GM21447 (cell line): ENCODE measurements at regions not wholly inside any gene's neighbourhood (a gene's known extent, or its start where the extent isn't known, plus 50 kb on each side); places are given as distances from the start of the nearest gene placed in this dataset.

ENCODE experiments used
- ATAC-seq: cut with Tn5 transposase; IDR thresholded peaks from one replicate; pipeline ENCODE4 v1.9.1; 2021; ENCODE audit not compliant: unreplicated experiment

- ATAC-seq = no peak
Measured at GRCh38 chr9:18137815-18138214, 336.1 kb upstream of the ADAMTSL1 start.

DNA sequence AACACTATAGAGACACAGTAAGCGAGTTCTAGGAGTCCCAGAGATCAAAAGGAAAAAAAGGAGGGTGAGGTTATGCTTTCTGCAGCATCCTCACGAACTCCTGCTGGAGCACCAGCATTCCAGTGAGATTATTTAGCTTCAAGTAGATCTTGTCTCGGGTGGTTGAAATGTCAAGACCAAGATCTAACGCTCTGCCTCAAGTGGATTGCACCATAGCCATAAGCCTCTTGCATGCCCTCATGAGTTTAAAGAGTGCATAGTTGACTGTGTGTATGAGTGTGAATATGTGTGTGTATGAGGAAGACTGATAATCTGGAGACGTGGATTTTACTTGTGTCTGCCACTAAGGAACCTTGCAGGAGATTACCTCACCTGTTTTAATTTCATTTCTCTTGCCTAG, 335.3 kb upstream of the ADAMTSL1 start:
- ATAC-seq = no peak

- no peak for ATAC-seq
Measured at GRCh38 chr9:18141681-18142080, 332.3 kb upstream of the ADAMTSL1 start.

DNA sequence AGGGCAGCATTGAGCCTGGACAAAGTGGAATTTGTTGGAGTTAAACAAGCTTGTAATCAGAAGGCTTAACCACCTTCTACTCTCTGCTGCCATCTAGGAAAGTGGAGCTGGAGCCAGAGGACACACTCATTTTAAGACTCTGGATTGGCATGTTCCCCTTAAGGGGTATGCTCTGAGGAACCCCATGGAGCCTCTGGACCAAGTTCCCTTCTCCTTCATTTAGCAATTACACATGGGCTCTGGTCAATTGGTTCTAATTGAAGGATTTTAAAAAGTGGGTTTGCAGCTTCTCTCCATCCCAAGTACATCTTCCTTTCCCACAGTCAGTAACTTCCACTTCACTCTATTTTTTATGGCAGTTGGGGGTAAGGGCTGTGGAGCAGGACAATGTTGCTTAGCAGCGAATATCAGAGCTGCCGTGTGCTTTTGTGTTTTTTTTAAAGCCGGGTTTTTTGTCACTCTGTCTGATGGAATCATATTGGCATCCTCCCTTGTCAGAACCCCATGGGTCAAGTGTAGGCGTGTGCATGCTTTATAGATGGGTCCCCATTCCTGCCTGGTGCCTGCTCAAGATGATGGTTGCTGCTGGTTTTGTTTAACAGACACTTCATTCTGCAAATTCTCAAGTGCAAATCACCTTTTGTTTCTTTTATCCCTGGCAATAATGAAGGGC, 330.7 kb upstream of the ADAMTSL1 start:
- ATAC-seq = no peak

DNA sequence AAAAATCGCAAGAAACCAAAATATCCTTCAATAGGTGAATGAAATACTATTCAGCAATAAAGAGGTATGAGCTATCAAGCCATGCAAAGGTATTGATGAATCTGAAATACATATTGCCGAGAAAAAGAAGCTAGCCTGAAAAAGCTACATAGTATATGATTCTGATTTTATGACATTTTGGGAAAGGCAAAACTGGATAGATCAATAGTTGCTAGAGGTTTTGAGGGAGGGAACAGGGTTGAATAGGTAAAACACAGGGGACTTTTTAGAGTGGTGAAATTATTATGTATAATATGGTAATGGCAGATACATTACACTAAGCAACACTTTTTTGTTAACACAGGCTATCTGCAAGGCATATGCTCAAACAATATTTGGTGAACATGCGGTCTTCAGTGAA, 327.6 kb upstream of the ADAMTSL1 start:
- ATAC-seq = no peak

DNA sequence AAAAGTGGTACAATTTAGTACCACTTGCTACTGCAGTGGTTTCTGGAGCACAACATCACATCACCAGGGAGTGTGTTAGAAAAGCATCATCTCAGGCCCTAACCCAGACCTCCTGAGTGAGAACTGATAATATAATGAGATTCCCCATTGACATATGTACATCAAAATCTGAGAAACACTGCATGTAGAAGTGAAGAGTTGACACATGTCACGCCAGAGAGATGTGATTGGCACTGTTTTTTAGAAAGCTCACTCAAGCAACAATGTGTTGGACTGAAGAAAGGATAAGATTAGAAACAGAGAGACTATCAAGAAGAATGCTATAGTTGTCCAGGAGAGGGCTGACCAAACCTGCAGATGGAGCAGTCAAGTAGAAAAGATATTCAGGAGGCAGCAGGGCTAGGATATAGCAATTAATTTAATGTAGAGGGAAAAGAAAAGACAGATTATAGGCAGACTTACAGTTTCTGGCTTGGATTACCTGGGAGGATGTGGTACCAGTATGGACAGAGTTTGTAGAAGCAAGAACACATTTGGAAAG, 324.4 kb upstream of the ADAMTSL1 start:
- ATAC-seq = no peak

DNA sequence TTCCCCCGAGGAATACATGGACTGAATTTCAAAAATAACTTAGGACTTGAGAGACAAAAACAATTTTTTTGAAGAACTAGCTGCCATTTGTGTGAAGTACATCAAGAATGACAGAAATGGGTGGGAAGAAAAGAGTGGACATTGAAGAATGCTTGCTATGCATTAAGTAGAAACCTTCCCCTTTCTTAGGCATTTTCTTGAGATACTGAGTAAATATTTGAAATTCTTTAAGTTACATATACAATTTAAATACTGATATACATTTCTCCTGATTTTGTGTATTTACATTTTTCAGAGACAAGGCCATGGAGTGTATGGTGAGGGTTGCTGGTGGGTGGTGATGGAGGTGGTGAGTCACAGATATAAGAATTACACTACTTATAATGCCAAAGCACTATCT, 319.3 kb upstream of the ADAMTSL1 start:
- no peak for ATAC-seq

DNA sequence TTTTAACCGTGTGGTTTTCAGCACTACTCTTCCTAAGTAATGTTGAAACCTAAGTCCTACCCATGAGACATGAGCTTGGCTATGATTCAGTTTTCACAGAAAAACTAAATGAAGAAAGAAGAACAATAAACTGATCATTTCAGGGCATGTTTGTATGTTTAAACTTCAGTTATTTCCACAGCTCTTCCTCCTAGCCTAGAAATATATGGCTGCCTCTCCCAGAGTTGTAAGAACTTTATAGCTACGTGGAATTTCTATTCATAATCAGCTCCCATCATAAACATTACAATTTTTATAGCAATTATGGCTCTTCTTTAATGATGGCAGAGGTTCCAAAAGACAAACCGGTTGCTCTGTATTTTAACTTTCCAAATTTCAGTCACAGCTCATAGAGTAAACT, 314.7 kb upstream of the ADAMTSL1 start:
- no peak for ATAC-seq

GRCh38 chr9:18163146-18163545, 310.8 kb upstream of the ADAMTSL1 start:
- no peak for ATAC-seq

- no peak for ATAC-seq
Measured at GRCh38 chr9:18167733-18168132, 306.2 kb upstream of the ADAMTSL1 start.

- no peak for ATAC-seq
Measured at GRCh38 chr9:18173923-18174322, 300.0 kb upstream of the ADAMTSL1 start.

- no peak for ATAC-seq
Measured at GRCh38 chr9:18182636-18183035, 291.3 kb upstream of the ADAMTSL1 start.

GRCh38 chr9:18183974-18184373, 290.0 kb upstream of the ADAMTSL1 start:
- no peak for ATAC-seq

- ATAC-seq = no peak
Measured at GRCh38 chr9:18184401-18184800, 289.6 kb upstream of the ADAMTSL1 start.

- ATAC-seq = no peak
Measured at GRCh38 chr9:18185196-18185595, 288.8 kb upstream of the ADAMTSL1 start.

- no peak for ATAC-seq
Measured at GRCh38 chr9:18188971-18189370, 285.0 kb upstream of the ADAMTSL1 start.

- ATAC-seq = no peak
Measured at GRCh38 chr9:18189871-18190670, 283.9 kb upstream of the ADAMTSL1 start.

DNA sequence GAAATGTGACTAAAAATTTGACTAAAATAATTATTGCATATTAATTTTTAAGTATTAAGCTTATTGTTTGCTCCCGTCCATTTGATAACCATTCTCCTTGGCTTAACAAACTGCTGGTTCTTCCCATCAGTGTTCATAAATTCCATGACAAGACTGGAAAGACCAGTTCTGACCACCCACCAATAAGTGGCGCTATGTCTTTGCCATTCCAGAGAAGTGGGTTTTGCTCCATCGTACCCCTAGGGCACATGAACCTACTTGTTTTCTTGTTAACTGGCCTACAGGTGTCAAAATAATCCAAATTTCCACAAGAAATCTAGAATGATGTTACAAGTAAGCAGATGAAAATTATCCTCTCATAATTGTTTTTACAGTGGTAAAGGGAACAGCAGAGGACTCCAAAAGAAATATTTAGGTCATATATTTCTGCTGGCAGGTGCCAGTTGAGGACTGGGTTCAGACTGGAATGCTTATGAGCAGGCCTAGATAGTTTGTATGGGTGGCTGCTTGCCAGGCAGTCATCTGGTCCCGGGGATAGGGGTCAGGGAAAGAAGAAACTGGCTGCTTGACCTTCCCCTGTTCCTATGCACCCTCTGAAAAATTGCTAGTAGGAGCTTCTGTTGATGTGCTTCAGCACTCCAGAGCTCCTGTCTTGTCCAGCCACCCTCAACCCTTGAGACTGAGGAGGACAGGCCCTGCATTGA, 283.1 kb upstream of the ADAMTSL1 start:
- no peak for ATAC-seq

- ATAC-seq = no peak
Measured at GRCh38 chr9:18194316-18194715, 279.6 kb upstream of the ADAMTSL1 start.

DNA sequence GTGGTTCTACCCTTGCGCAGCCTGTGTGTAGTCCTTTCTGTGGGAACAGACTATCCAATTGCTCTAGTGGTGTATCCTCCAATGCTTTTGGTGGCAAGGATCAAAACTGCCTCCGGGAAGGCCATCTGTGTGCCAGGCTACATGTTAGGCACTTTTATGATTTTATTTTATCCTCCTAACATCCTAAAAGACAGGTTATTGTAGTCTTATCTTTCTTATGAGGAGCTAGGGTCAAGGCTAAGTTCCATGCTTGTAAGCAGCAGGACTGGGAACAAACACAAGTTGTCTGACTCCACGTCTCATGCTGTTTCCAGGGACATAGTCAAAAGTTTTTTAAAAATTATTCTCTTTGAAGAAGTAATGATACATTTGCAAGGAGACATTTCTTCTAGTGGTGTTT, 278.7 kb upstream of the ADAMTSL1 start:
- ATAC-seq = no peak

DNA sequence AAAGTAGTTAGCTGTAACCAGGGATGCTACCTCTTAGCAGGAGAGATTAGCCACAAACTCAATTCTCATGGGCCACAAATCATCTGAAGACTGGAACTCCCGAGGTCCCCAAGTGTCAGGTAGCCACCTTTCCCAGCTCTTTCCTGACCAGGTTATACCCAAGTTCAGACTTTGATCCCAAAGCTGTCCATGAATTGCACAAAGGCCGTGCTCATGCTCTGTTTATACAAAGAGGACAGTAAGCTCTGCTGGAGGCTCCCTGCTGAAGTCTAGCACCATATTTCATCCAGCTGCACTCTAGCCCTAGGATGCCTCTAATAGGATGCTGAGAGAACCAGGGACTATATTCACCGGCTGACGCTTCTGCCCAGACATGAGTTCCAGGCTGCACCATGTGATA, 271.0 kb upstream of the ADAMTSL1 start:
- ATAC-seq = no peak

GRCh38 chr9:18207735-18208134, 266.2 kb upstream of the ADAMTSL1 start:
- no peak for ATAC-seq
